PC-3 (cell line): ENCODE measurements at regions not wholly inside any gene's neighbourhood (a gene's known extent, or its start where the extent isn't known, plus 50 kb on each side); places are given as distances from the start of the nearest gene placed in this dataset.
A peak's percentile ranks its signal among the peaks of the same experiment; 100 is the strongest.

ENCODE experiments used
- ATAC-seq: fragments of 200-7000 bp; cut with Tn5 transposase; 2 replicates; pipeline ENCODE4 v1.9.1; 2020; ENCODE audit warnings: mild to moderate bottlenecking, moderate library complexity
- BruUV-seq: library from RNA; stranded (reverse); fragments of 400-500 nt; replicated peaks from 2 replicates; lab custom pipeline; 2021; lab: Mats Ljungman, UMichigan
- CTCF ChIA-PET: fragments of 300-600 bp; sonication (Branson Sonifier 250); formaldehyde crosslinking; loops from one replicate; lab custom pipeline; 2022; ENCODE audit warnings: antibody characterized with exemption; lab: Charles Lee
- POLR2A ChIA-PET: fragments of 300-600 bp; sonication (Branson Sonifier 250); formaldehyde crosslinking; loops from one replicate; lab custom pipeline; 2022; ENCODE audit warnings: antibody characterized with exemption; ENCODE audit not compliant: unreplicated experiment; lab: Charles Lee
- DNase-seq: peaks from one replicate; pipeline ENCODE4 v3.0.0-alpha.2; 2015
- H2AFZ ChIP-seq: fragments of 300-600 bp; sonication (generic); 2 replicates; pipeline ENCODE4 v1.6.0; 2016; ENCODE audit warnings: antibody characterized with exemption, low read length
- H3F3A ChIP-seq: fragments of 300-600 bp; sonication (generic); one replicate; pipeline ENCODE4 v1.6.0; 2017; ENCODE audit warnings: antibody characterized with exemption, low read length, control low read depth, mild to moderate bottlenecking; ENCODE audit not compliant: unreplicated experiment
- H3K27ac ChIP-seq: fragments of 300-600 bp; sonication (generic); 2 replicates; pipeline ENCODE4 v1.5.1; 2016; ENCODE audit warnings: mild to moderate bottlenecking, low read length
- H3K27me3 ChIP-seq: fragments of 300-600 bp; sonication (generic); 2 replicates; pipeline ENCODE4 v1.6.1; 2016; ENCODE audit warnings: low read length, mixed read lengths
- H3K36me3 ChIP-seq: fragments of 300-600 bp; sonication (generic); 2 replicates; pipeline ENCODE4 v1.6.1; 2016; ENCODE audit warnings: low read depth, mixed run types, low read length, mixed read lengths
- H3K4me1 ChIP-seq: fragments of 300-600 bp; sonication (generic); 2 replicates; pipeline ENCODE4 v1.5.1; 2016; ENCODE audit warnings: low read length; ENCODE audit not compliant: insufficient read depth
- H3K4me2 ChIP-seq: fragments of 300-600 bp; sonication (generic); 2 replicates; pipeline ENCODE4 v1.6.0; 2016; ENCODE audit warnings: low read length
- H3K4me3 ChIP-seq: fragments of 300-600 bp; sonication (generic); 2 replicates; pipeline ENCODE4 v1.5.1; 2016; ENCODE audit warnings: mild to moderate bottlenecking, low read length, mixed read lengths
- H3K79me2 ChIP-seq: fragments of 300-600 bp; sonication (generic); 2 replicates; pipeline ENCODE4 v1.6.1; 2017; ENCODE audit warnings: low read length, mixed read lengths
- H3K9ac ChIP-seq: fragments of 300-600 bp; sonication (generic); 2 replicates; pipeline ENCODE4 v1.6.0; 2016; ENCODE audit warnings: mild to moderate bottlenecking, low read length
- H3K9me2 ChIP-seq: fragments of 300-600 bp; sonication (generic); replicated peaks from 2 replicates; pipeline ENCODE4 v1.6.1; 2016; ENCODE audit warnings: mixed run types, low read length, mixed read lengths
- H3K9me3 ChIP-seq: fragments of 300-600 bp; sonication (generic); 2 replicates; pipeline ENCODE4 v1.6.1; 2016; ENCODE audit warnings: low read length, mixed read lengths
- H4K20me1 ChIP-seq: fragments of 300-600 bp; sonication (generic); 2 replicates; pipeline ENCODE4 v1.6.1; 2016; ENCODE audit warnings: low read length, mixed read lengths
- CTCF ChIP-seq: fragments of 300-600 bp; sonication (generic); conservative IDR thresholded peaks from 2 replicates; pipeline ENCODE4 v1.5.1; 2017; ENCODE audit warnings: antibody characterized with exemption, low read depth, mild to moderate bottlenecking, low read length
- EZH2 ChIP-seq: fragments of 300-600 bp; sonication (generic); IDR thresholded peaks from one replicate; pipeline ENCODE4 v1.6.1; 2017; ENCODE audit warnings: antibody characterized with exemption, mild to moderate bottlenecking, low read length; ENCODE audit not compliant: unreplicated experiment
- EZH2phosphoT487 ChIP-seq: fragments of 300-600 bp; sonication (generic); IDR thresholded peaks from 2 replicates; pipeline ENCODE4 v1.6.1; 2018; ENCODE audit warnings: mild to moderate bottlenecking, antibody characterized with exemption, low read length, borderline replicate concordance
- intact Hi-C: fragments of 100-400 bp; cut with micrococcal nuclease; formaldehyde crosslinking; loops from 2 replicates; pipeline ENCODE4 v1.9.0; 2023

DNA sequence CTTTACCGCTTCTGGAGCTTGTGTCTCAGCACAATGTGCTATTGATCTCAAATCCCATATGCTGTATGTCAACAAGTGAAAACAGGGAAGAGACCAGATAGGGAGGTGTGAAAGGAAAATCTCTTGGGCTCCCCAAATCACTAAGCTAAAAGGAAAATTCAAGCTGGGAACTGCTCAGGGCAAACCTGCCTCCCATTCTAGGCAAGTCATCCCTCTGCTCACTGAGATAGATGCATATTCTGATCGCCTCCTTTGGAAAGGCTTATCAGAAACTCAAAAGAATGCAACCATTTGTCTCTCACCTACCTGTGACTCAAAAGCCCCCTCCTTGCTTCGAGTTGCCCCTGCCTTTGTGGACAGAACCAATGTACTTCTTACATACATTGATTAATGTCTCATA, 161.1 kb upstream of the LYZL1 start:
- H3K79me2 ChIP-seq: no peaks in the 10 kb centered on the region
- no peak for ATAC-seq
- H3K4me2 ChIP-seq: no peak overlapping the region
- TF ChIP-seq CTCF (no peak), EZH2phosphoT487 (no peak), EZH2 (no peak)
- no peak overlapping the region for H3K27ac ChIP-seq
- no peak overlapping the region for H3K4me3 ChIP-seq
- H3K9ac ChIP-seq: no peak overlapping the region
- BruUV-seq: no TSS peak
- no peaks in the 10 kb centered on the region for H3K9me2 ChIP-seq
- ChIA-PET POLR2A (no interaction called here), CTCF (no interaction called here)
- H3K4me1 ChIP-seq: peaks cover 12% of the 10 kb centered on the region
- H2AFZ ChIP-seq: no peak overlapping the region
- intact Hi-C loops: no loop called here
- no peaks in the 10 kb centered on the region for H3F3A ChIP-seq
- no peak for DNase-seq
- no peaks in the 10 kb centered on the region for H4K20me1 ChIP-seq
- no peaks in the 10 kb centered on the region for H3K9me3 ChIP-seq
- H3K27me3 ChIP-seq: no peaks in the 10 kb centered on the region
- H3K36me3 ChIP-seq: no peaks in the 10 kb centered on the region

DNA sequence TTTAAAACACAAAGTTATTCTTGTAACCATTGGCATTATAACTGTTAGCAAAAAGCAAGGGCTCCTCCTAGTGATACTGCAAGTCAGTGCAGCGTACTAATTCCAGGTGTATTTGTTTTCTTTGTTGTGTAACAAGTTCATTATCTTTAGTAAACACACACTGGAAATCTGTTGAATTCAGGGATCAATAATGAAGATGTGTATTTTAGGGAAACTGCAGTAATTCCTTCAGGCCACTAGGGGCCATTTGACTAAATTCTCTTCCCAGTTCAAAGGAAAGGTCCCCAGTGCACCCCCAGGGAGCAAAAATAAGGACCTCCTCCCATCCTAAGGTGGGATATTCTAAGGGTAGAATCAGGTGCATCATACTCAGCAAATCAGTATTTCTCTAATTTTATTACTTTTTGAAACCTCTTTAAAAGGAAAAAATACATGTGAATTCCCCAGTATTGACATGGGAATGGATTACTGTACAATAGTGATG, 158.6 kb upstream of the LYZL1 start:
- peak; percentile 57 for DNase-seq
- CTCF ChIA-PET: interaction anchor here (0.6 kb wide), 1 partner anchor 502 kb away, joined by 4 read pairs; no protein-coding TSS in a partner anchor

More for the DNA sequence above, 158.6 kb upstream of the LYZL1 start:
- Histone ChIP-seq H3K9me3 (no peaks in the 10 kb centered on the region), H3K36me3 (no peaks in the 10 kb centered on the region), H3K9ac (no peak overlapping the region), H3K4me2 (no peak overlapping the region), H2AFZ (no peak overlapping the region), H3K4me3 (no peak overlapping the region), H3K4me1 (peaks cover 12% of the 10 kb centered on the region), H3K79me2 (no peaks in the 10 kb centered on the region), H4K20me1 (no peaks in the 10 kb centered on the region), H3K27ac (no peak overlapping the region), H3K27me3 (no peaks in the 10 kb centered on the region), H3F3A (no peaks in the 10 kb centered on the region), H3K9me2 (no peaks in the 10 kb centered on the region)
- intact Hi-C loops: loop anchor here (1.0 to 5.0 kb wide), 4 partner anchors 138 to 466 kb away; partner anchors contain the start of gene BAMBI
- TF ChIP-seq EZH2phosphoT487 (no peak), CTCF (peak; percentile 72), EZH2 (no peak)
- no TSS peak for BruUV-seq
- ATAC-seq: no peak
- POLR2A ChIA-PET: no interaction called here
